ENCODE measurements at regions not wholly inside any gene's neighbourhood (a gene's known extent, or its start where the extent isn't known, plus 50 kb on each side); places are given as distances from the start of the nearest gene placed in this dataset.
"Not testable (repeated sequence)": the region's sequence is repeated elsewhere in the genome, so short reads cannot be mapped to it uniquely, and the experiment has no call there.

DNA sequence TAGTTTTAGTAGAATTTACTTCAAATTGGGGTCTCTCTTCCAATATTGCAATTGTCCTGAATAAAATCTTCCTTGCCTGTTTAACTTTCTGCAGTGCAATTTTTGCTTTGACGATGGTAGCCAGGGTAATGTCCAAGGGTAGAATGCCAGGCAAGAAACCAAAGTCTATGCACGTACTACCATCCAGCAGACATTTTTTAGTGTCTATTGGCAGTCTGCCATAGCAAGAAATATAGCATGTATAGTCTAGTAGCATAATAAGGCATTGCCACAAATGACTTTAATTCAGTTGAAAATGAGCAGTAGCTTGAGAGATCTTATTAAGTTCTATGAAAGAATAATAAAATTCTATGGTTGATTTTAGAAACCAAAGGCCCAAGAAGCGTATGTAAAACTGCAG is 62.3 kb upstream of the KCNQ5 start:
- TF ChIP-seq, protein P1, sequence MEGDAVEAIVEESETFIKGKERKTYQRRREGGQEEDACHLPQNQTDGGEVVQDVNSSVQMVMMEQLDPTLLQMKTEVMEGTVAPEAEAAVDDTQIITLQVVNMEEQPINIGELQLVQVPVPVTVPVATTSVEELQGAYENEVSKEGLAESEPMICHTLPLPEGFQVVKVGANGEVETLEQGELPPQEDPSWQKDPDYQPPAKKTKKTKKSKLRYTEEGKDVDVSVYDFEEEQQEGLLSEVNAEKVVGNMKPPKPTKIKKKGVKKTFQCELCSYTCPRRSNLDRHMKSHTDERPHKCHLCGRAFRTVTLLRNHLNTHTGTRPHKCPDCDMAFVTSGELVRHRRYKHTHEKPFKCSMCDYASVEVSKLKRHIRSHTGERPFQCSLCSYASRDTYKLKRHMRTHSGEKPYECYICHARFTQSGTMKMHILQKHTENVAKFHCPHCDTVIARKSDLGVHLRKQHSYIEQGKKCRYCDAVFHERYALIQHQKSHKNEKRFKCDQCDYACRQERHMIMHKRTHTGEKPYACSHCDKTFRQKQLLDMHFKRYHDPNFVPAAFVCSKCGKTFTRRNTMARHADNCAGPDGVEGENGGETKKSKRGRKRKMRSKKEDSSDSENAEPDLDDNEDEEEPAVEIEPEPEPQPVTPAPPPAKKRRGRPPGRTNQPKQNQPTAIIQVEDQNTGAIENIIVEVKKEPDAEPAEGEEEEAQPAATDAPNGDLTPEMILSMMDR (IDR thresholded peaks at IDR 0.05; ENCODE audit: borderline replicate concordance, control extremely low read depth, extremely low read depth, insufficient read depth, missing control alignments): no peak
- DNase-seq (ENCODE audit: low spot score): no peak
- in situ Hi-C loops (cut with MboI; ENCODE audit: low sequenced_read_pairs, unreplicated experiment): no loop called here

DNA sequence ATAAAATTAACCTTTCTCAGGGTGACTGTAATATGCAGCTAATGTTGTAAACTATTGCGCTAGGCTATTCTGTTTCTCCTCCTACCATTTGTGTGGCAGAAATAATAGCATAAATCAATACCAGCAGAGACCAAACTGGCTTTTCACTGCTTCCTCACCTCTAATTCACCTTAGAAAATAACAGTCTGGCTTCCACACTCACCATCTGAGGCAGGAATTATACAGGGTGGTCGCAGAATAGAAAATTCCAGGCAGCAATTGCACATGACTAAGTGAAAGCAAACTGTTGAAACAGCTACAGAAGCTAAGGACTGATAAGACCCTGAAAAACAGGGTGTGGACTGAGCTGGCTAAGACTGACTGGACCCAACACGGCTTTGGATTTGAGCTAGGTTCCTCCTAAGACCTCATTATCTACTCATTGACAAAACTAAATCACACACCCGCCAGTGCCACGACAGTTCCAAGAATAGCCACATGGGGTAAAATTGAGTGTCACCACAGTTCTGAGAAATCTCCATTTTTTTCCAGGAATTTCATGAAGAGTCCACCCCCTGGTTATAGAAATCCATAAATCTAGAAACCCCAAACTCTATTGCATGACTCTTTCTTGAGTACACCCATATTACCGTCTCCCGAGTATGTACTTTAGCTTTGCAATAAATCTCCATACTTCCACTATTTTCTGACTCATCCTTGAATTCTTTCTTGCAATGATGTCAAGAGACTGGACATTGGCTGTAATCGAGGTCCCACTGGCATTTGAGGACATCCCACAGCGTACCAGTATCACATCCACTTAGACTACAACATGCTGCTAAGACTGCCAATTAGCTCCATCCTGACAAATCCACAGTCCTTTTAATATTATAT is 60.9 kb upstream of the KCNQ5 start:
- in situ Hi-C loops (cut with MboI; ENCODE audit: low sequenced_read_pairs, unreplicated experiment): no loop called here
- TF ChIP-seq, protein P1 (IDR thresholded peaks at IDR 0.05; ENCODE audit: borderline replicate concordance, control extremely low read depth, extremely low read depth, insufficient read depth, missing control alignments): no peak
- no peak for DNase-seq (ENCODE audit: low spot score)

DNA sequence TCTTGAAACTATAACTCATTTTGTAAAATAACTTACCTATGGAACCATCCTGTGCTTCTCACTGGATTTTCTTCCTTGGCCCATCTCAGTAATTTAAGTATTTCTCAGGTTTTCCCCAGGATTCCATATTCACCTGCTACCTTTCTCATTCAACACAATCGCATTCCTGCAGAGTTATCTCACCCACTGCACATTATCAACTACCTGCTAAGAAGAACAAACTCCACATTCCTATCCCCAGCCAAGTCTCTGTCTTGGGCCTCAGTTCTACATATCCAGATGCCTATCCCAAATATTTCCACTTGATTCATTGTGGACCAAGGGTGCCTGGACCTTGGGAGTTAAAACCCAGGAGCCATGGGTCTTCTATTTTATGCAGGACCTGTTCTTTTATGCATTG is 60.2 kb upstream of the KCNQ5 start:
- DNase-seq (ENCODE audit: low spot score): no peak
- in situ Hi-C loops (cut with MboI; ENCODE audit: low sequenced_read_pairs, unreplicated experiment): no loop called here
- TF ChIP-seq, protein P1 (IDR thresholded peaks at IDR 0.05; ENCODE audit: borderline replicate concordance, control extremely low read depth, extremely low read depth, insufficient read depth, missing control alignments): no peak

DNA sequence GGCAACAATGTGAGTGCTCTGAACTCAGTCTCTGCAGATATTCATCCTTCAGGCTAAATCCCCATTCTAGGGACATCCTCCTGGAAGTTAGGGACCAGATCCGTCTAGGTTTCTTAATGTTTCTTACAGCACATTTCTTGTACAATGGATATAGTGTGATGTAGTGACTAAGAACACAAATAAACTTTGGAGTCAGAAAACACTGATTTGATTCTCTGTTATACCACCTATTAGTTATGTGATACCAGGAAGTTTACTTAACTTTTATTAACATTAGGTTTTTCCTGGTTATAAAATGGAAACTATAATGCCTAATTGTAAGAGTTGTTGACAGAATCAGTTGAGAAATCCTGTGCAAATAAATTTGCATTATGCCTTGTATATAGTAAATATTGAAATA is 57.6 kb upstream of the KCNQ5 start:
- in situ Hi-C loops (cut with MboI; ENCODE audit: low sequenced_read_pairs, unreplicated experiment): no loop called here
- no peak for DNase-seq (ENCODE audit: low spot score)

DNA sequence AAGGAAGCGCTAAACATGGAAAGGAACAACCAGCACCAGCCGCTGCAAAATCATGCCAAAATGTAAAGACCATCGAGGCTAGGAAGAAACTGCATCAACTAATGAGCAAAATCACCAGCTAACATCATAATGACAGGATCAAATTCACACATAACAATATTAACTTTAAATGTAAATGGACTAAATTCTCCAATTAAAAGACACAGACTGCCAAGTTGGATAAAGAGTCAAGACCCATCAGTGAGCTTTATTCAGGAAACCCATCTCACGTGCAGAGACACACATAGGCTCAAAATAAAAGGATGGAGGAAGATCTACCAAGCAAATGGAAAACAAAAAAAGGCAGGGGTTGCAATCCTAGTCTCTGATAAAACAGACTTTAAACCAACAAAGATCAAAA is 49.9 kb upstream of the KCNQ5 start:
- in situ Hi-C loops (cut with MboI; ENCODE audit: low sequenced_read_pairs, unreplicated experiment); DNase-seq (ENCODE audit: low spot score): not testable (repeated sequence)

More for the DNA sequence above, 57.6 kb upstream of the KCNQ5 start:
- TF ChIP-seq, protein P1 (IDR thresholded peaks at IDR 0.05; ENCODE audit: borderline replicate concordance, control extremely low read depth, extremely low read depth, insufficient read depth, missing control alignments): no peak

Data from GM13976 (cell line).